ENCODE measurements at regions not wholly inside any gene's neighbourhood (a gene's known extent, or its start where the extent isn't known, plus 50 kb on each side); places are given as distances from the start of the nearest gene placed in this dataset.
"Not testable (repeated sequence)": the region's sequence is repeated elsewhere in the genome, so short reads cannot be mapped to it uniquely, and the experiment has no call there.

DNA sequence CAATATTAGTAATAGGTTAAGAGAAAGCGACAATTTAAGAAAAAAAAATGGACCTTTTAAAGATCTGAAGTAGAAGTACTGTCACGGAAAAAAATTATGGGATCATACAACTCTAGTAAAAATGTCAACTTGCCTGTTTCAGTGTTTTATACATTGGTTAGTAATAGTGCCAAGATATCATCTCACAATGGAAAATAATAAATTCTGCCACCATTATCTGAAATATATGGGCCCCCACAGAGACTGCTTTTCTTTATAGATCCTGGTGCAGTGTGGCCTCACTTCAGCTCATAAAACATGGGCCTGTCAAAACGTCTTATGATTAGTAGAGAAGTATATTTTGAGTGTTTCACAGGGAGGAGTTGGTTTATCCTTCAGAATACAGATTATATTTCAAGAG lies 266.3 kb upstream of the EPHA6 start:
- Histone ChIP-seq H2AK5ac (ENCODE audit: low read length) (no peak overlapping the region), H3K9ac (ENCODE audit: low read length) (no peak overlapping the region), H3K56ac (ENCODE audit: low read length) (no peak overlapping the region), H3K27ac (ENCODE audit: low read depth, low read length) (no peak overlapping the region), H3K18ac (ENCODE audit: low read length) (no peak overlapping the region), H4K5ac (ENCODE audit: low read length) (no peak overlapping the region), H3K79me1 (ENCODE audit: low read length) (no peaks in the 10 kb centered on the region), H2BK15ac (replicated peaks; ENCODE audit: low read depth) (no peak overlapping the region), H3K23ac (ENCODE audit: low read length) (no peak overlapping the region), H3K36me3 (ENCODE audit: control insufficient read depth, insufficient read depth, low read length) (no peaks in the 10 kb centered on the region), H3K4me3 (ENCODE audit: low read length) (no peak overlapping the region), H4K8ac (ENCODE audit: low read depth, low read length) (no peak overlapping the region), H2BK5ac (ENCODE audit: low read length) (no peak overlapping the region), H2BK120ac (ENCODE audit: low read depth, low read length) (no peak overlapping the region), H3K79me2 (ENCODE audit: control insufficient read depth, insufficient read depth, low read length) (no peaks in the 10 kb centered on the region), H3K27me3 (ENCODE audit: insufficient read depth, low read length, poor library complexity) (no peaks in the 10 kb centered on the region), H3K4me2 (ENCODE audit: low read length) (no peak overlapping the region), H3K4ac (ENCODE audit: low read depth, low read length) (no peak overlapping the region), H3K4me1 (ENCODE audit: control insufficient read depth, low read depth, low read length) (no peaks in the 10 kb centered on the region)
- no peak for DNase-seq
- WGBS (ENCODE audit: extremely low coverage, insufficient coverage, low lambda C conversion rate): no CpG with 5 or more reads among the region's 3 CpGs

DNA sequence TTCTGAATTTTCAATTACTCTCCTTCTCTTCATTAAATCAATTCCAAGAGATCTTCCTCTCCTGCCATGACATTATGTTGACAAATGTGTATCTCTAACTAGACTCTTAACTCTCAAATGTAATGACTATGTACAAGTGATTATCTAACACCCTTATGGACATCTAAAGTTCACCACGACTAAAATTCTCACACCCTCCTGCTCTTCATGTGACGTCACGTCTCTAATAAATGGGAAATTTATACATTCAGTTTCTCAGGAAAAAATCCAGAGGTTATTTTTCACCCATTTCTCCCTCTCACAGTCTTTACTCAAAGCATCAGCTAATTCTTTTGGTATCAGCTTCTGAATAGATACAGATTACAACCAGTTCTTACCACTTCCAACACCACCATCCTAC lies 237.5 kb upstream of the EPHA6 start:
- Histone ChIP-seq H3K4me2 (ENCODE audit: low read length) (no peak overlapping the region), H4K8ac (ENCODE audit: low read depth, low read length) (no peak overlapping the region), H3K56ac (ENCODE audit: low read length) (no peak overlapping the region), H3K79me2 (ENCODE audit: control insufficient read depth, insufficient read depth, low read length) (no peaks in the 10 kb centered on the region), H3K23ac (ENCODE audit: low read length) (no peak overlapping the region), H2BK5ac (ENCODE audit: low read length) (no peak overlapping the region), H2BK120ac (ENCODE audit: low read depth, low read length) (no peak overlapping the region), H3K9ac (ENCODE audit: low read length) (no peak overlapping the region), H3K79me1 (ENCODE audit: low read length) (no peaks in the 10 kb centered on the region), H2AK5ac (ENCODE audit: low read length) (no peak overlapping the region), H3K18ac (ENCODE audit: low read length) (no peak overlapping the region), H3K4ac (ENCODE audit: low read depth, low read length) (no peak overlapping the region), H3K4me3 (ENCODE audit: low read length) (no peak overlapping the region), H3K27me3 (ENCODE audit: insufficient read depth, low read length, poor library complexity) (no peaks in the 10 kb centered on the region), H3K4me1 (ENCODE audit: control insufficient read depth, low read depth, low read length) (no peaks in the 10 kb centered on the region), H3K36me3 (ENCODE audit: control insufficient read depth, insufficient read depth, low read length) (no peaks in the 10 kb centered on the region), H2BK15ac (replicated peaks; ENCODE audit: low read depth) (no peak overlapping the region), H3K27ac (ENCODE audit: low read depth, low read length) (no peak overlapping the region), H4K5ac (ENCODE audit: low read length) (no peak overlapping the region)
- WGBS (ENCODE audit: extremely low coverage, insufficient coverage, low lambda C conversion rate): no CpG with 5 or more reads among the region's 3 CpGs
- no peak for DNase-seq

DNA sequence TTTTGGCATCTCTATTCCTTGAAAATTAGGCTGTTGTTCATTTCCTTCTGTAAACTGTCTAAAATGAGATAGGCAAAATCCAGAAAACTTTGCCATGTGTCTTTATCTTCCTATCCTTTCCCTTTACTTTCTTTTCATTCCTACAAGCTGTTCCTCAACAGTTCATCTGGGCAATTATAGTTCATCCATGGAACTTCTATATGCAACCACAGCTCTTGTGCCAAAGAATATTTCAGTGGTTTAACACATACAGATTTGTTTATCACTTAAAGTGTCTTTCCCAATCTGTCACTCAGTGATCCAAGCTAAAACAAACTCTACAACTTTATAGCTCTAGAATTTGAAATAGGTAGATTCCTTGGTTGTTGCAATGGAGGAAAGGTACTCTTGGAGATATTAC lies 230.3 kb upstream of the EPHA6 start:
- H3K4me2 ChIP-seq (ENCODE audit: low read length): no peak overlapping the region
- H4K8ac ChIP-seq (ENCODE audit: low read depth, low read length): no peak overlapping the region
- H2AK5ac ChIP-seq (ENCODE audit: low read length): no peak overlapping the region
- no peak overlapping the region for H3K4ac ChIP-seq (ENCODE audit: low read depth, low read length)
- no peaks in the 10 kb centered on the region for H3K79me1 ChIP-seq (ENCODE audit: low read length)
- H2BK15ac ChIP-seq (replicated peaks; ENCODE audit: low read depth): no peak overlapping the region
- H3K4me1 ChIP-seq (ENCODE audit: control insufficient read depth, low read depth, low read length): no peaks in the 10 kb centered on the region
- H3K27ac ChIP-seq (ENCODE audit: low read depth, low read length): no peak overlapping the region
- DNase-seq: no peak
- H3K9ac ChIP-seq (ENCODE audit: low read length): no peak overlapping the region
- H3K36me3 ChIP-seq (ENCODE audit: control insufficient read depth, insufficient read depth, low read length): no peaks in the 10 kb centered on the region
- H3K27me3 ChIP-seq (ENCODE audit: insufficient read depth, low read length, poor library complexity): no peaks in the 10 kb centered on the region
- no peak overlapping the region for H4K5ac ChIP-seq (ENCODE audit: low read length)
- no peak overlapping the region for H2BK5ac ChIP-seq (ENCODE audit: low read length)
- H3K23ac ChIP-seq (ENCODE audit: low read length): no peak overlapping the region
- H3K56ac ChIP-seq (ENCODE audit: low read length): no peak overlapping the region
- H3K4me3 ChIP-seq (ENCODE audit: low read length): no peak overlapping the region
- H3K79me2 ChIP-seq (ENCODE audit: control insufficient read depth, insufficient read depth, low read length): no peaks in the 10 kb centered on the region
- H2BK120ac ChIP-seq (ENCODE audit: low read depth, low read length): no peak overlapping the region
- H3K18ac ChIP-seq (ENCODE audit: low read length): no peak overlapping the region

DNA sequence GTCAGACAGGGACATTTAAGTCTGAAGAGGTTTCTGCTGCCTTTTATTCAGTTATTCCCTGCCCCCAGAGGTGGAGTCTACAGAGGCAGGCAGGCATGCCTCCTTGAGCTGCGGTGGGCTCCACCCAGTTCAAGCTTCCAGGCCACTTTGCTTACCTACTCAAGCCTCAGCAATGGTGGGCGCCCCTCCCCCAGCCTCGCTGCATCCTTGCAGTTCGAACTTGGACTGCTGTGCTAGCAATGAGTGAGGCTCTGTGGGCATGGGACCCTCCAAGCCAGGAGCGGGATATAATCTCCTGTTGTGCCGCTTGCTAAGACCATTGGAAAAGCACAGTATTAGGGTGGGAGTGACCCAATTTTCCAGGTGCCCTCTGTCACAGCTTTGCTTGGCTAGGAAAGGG lies 207.5 kb upstream of the EPHA6 start:
- H3K23ac ChIP-seq (ENCODE audit: low read length); H3K56ac ChIP-seq (ENCODE audit: low read length); H3K79me2 ChIP-seq (ENCODE audit: control insufficient read depth, insufficient read depth, low read length); H2BK15ac ChIP-seq (replicated peaks; ENCODE audit: low read depth); H2AK5ac ChIP-seq (ENCODE audit: low read length); H3K4ac ChIP-seq (ENCODE audit: low read depth, low read length); H3K79me1 ChIP-seq (ENCODE audit: low read length); H3K4me2 ChIP-seq (ENCODE audit: low read length); H2BK5ac ChIP-seq (ENCODE audit: low read length); H3K4me1 ChIP-seq (ENCODE audit: control insufficient read depth, low read depth, low read length); H3K4me3 ChIP-seq (ENCODE audit: low read length); DNase-seq; H3K36me3 ChIP-seq (ENCODE audit: control insufficient read depth, insufficient read depth, low read length); H2BK120ac ChIP-seq (ENCODE audit: low read depth, low read length); H3K9ac ChIP-seq (ENCODE audit: low read length); H4K8ac ChIP-seq (ENCODE audit: low read depth, low read length); H3K27me3 ChIP-seq (ENCODE audit: insufficient read depth, low read length, poor library complexity); H3K18ac ChIP-seq (ENCODE audit: low read length); H4K5ac ChIP-seq (ENCODE audit: low read length); H3K27ac ChIP-seq (ENCODE audit: low read depth, low read length): not testable (repeated sequence)
- no CpG with 5 or more reads among the region's 6 CpGs for WGBS (ENCODE audit: extremely low coverage, insufficient coverage, low lambda C conversion rate)

DNA sequence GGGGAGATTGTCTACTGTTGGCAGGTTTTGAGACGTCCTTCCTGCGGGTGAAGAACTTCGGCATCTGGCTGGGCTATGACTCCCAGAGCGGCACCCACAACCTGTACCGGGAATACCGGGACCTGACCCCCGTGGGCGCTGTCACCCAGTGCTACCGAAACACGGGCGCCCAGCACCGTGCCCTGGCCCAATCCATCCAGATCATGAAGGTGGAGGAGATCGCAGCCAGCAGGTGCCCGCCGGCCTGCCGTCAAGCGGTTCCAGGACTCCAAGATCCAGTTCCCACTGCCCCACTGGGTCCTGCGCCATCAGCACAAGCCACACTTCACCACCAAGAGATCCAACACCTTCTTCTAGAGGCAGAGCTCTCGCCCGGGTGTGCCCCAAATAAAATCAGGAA lies 194.9 kb upstream of the EPHA6 start:
- H3K79me2 ChIP-seq (ENCODE audit: control insufficient read depth, insufficient read depth, low read length): no peaks in the 10 kb centered on the region
- no peak overlapping the region for H3K4me3 ChIP-seq (ENCODE audit: low read length)
- no CpG with 5 or more reads among the region's 20 CpGs for WGBS (ENCODE audit: extremely low coverage, insufficient coverage, low lambda C conversion rate)

DNA sequence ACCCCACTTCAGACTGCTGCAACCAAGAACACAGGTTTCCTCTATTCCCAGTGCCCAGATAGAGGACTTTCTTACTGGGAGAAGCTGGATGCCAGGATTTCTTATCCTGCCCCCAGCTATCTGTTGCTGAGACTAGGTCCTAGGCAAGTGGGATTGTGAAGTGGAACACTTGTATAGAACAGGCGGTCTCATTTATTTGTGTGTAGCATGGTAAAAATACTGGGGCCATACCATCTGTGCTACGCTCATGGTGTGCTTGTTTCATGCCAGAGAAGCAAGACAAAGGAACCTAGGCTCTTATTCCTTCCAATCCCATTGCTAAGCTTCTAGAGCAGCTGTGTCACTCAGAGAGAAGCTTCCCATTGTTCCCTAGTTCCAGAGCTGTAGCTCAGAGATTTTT lies 191.5 kb upstream of the EPHA6 start:
- Histone ChIP-seq H3K4me2 (ENCODE audit: low read length) (no peak overlapping the region), H4K5ac (ENCODE audit: low read length) (no peak overlapping the region), H2BK15ac (replicated peaks; ENCODE audit: low read depth) (no peak overlapping the region), H3K27me3 (ENCODE audit: insufficient read depth, low read length, poor library complexity) (no peaks in the 10 kb centered on the region), H2AK5ac (ENCODE audit: low read length) (no peak overlapping the region), H3K4me3 (ENCODE audit: low read length) (no peak overlapping the region), H3K36me3 (ENCODE audit: control insufficient read depth, insufficient read depth, low read length) (no peaks in the 10 kb centered on the region), H3K56ac (ENCODE audit: low read length) (no peak overlapping the region), H3K27ac (ENCODE audit: low read depth, low read length) (no peak overlapping the region), H3K4me1 (ENCODE audit: control insufficient read depth, low read depth, low read length) (no peaks in the 10 kb centered on the region), H3K23ac (ENCODE audit: low read length) (no peak overlapping the region), H2BK5ac (ENCODE audit: low read length) (no peak overlapping the region), H3K79me1 (ENCODE audit: low read length) (no peaks in the 10 kb centered on the region), H2BK120ac (ENCODE audit: low read depth, low read length) (no peak overlapping the region), H3K9ac (ENCODE audit: low read length) (no peak overlapping the region), H3K18ac (ENCODE audit: low read length) (no peak overlapping the region), H3K4ac (ENCODE audit: low read depth, low read length) (no peak overlapping the region), H4K8ac (ENCODE audit: low read depth, low read length) (no peak overlapping the region), H3K79me2 (ENCODE audit: control insufficient read depth, insufficient read depth, low read length) (no peaks in the 10 kb centered on the region)
- no CpG with 5 or more reads among the region's 2 CpGs for WGBS (ENCODE audit: extremely low coverage, insufficient coverage, low lambda C conversion rate)
- peak; percentile 1 for DNase-seq

More for the DNA sequence above, 194.9 kb upstream of the EPHA6 start:
- Histone ChIP-seq H3K4me2 (ENCODE audit: low read length) (no peak overlapping the region), H2BK120ac (ENCODE audit: low read depth, low read length) (no peak overlapping the region), H4K8ac (ENCODE audit: low read depth, low read length) (no peak overlapping the region), H3K23ac (ENCODE audit: low read length) (no peak overlapping the region), H3K27ac (ENCODE audit: low read depth, low read length) (no peak overlapping the region), H3K4ac (ENCODE audit: low read depth, low read length) (no peak overlapping the region), H3K27me3 (ENCODE audit: insufficient read depth, low read length, poor library complexity) (no peaks in the 10 kb centered on the region), H3K36me3 (ENCODE audit: control insufficient read depth, insufficient read depth, low read length) (no peaks in the 10 kb centered on the region), H3K79me1 (ENCODE audit: low read length) (no peaks in the 10 kb centered on the region), H3K4me1 (ENCODE audit: control insufficient read depth, low read depth, low read length) (no peaks in the 10 kb centered on the region), H2BK5ac (ENCODE audit: low read length) (no peak overlapping the region), H2BK15ac (replicated peaks; ENCODE audit: low read depth) (no peak overlapping the region), H4K5ac (ENCODE audit: low read length) (no peak overlapping the region), H3K18ac (ENCODE audit: low read length) (no peak overlapping the region), H3K56ac (ENCODE audit: low read length) (no peak overlapping the region), H3K9ac (ENCODE audit: low read length) (no peak overlapping the region), H2AK5ac (ENCODE audit: low read length) (no peak overlapping the region)
- DNase-seq: peak; percentile 1
